Rectal smooth muscle tissue (tissue), 1 donor: ENCODE measurements at regions not wholly inside any gene's neighbourhood (a gene's known extent, or its start where the extent isn't known, plus 50 kb on each side); places are given as distances from the start of the nearest gene placed in this dataset.

Experiments used
- H3K27ac ChIP-seq: one replicate; pipeline ENCODE4 v1.7.0; 2013; ENCODE audit warnings: low read depth, low read length, inconsistent platforms
- H3K27me3 ChIP-seq: one replicate; pipeline ENCODE4 v1.7.0; 2013; ENCODE audit warnings: low read length; ENCODE audit not compliant: control insufficient read depth, insufficient read depth
- H3K36me3 ChIP-seq: one replicate; pipeline ENCODE4 v1.7.0; 2013; ENCODE audit warnings: low read length; ENCODE audit not compliant: control insufficient read depth, insufficient read depth
- H3K4me1 ChIP-seq: one replicate; pipeline ENCODE4 v1.7.0; 2013; ENCODE audit warnings: low read length; ENCODE audit not compliant: control insufficient read depth, insufficient read depth
- H3K4me3 ChIP-seq: one replicate; pipeline ENCODE4 v1.7.0; 2013; ENCODE audit warnings: low read length
- H3K9ac ChIP-seq: one replicate; pipeline ENCODE4 v1.7.0; 2013; ENCODE audit warnings: low read length

DNA sequence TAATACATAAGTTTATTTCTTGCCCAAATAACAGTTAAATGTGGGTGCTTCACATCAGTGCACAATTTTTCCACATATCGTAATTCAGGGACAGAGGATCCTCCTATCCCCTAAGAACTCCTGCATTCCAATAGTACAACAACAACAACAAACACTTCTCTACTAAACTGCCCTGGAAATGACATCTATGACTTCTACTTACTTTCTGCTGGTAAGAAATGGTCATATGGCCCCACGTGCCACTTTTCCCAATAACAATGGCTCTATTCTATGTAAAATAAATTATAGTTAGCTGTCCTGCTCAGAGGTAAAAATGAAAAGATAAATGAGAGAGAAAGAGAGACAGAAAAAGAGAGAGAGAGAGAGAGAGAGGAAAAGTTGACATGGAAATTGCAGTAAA, 308.5 kb downstream of the ATXN7L3B start:
- Histone ChIP-seq H3K9ac (no peak overlapping the region), H3K27ac (no peak overlapping the region), H3K4me3 (no peak overlapping the region), H3K4me1 (no peaks in the 10 kb centered on the region), H3K36me3 (no peaks in the 10 kb centered on the region), H3K27me3 (no peaks in the 10 kb centered on the region)

DNA sequence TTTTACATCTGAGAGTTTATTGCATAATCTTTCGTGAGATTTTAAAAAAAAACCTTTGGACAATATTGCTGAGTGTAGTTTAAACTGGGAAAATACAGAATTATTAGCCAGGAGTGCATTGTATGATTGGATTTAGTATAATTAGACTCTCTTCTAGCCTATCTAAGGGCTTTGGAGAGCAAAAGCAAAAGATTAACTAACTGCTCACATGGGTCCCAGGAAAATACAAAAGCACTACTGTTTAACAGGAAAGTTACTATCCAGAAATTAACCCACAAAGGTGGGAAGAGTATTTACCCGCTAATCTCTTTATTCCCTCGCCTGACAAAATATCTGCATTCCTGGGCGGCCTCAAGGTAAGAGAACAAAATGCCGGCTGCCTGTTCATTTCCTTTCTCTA, 309.5 kb downstream of the ATXN7L3B start:
- H3K27me3 ChIP-seq = no peaks in the 10 kb centered on the region
- no peak overlapping the region for H3K27ac ChIP-seq
- H3K4me1 ChIP-seq = no peaks in the 10 kb centered on the region
- H3K9ac ChIP-seq = no peak overlapping the region
- no peak overlapping the region for H3K4me3 ChIP-seq
- no peaks in the 10 kb centered on the region for H3K36me3 ChIP-seq

DNA sequence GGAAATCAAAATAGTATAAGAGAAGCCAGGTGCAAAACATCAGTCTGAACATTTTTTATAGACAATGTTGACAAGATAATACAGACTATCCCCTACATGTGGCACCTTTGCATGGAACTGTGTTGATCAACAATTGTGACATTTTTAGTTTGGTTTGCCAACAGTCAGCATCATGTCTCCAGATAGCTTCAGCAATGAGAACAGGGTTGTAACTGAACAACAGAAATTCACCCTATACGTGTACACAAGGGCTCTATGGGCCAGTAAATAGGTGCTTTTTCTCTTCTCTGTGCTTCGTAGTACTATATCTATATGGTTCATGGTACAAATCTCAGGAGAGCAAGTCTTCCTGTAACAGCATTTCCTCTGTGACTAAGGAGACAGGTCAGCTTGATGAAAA, 310.4 kb downstream of the ATXN7L3B start:
- no peaks in the 10 kb centered on the region for H3K4me1 ChIP-seq
- no peak overlapping the region for H3K9ac ChIP-seq
- no peak overlapping the region for H3K4me3 ChIP-seq
- H3K27me3 ChIP-seq = no peaks in the 10 kb centered on the region
- H3K27ac ChIP-seq = no peak overlapping the region
- no peaks in the 10 kb centered on the region for H3K36me3 ChIP-seq

DNA sequence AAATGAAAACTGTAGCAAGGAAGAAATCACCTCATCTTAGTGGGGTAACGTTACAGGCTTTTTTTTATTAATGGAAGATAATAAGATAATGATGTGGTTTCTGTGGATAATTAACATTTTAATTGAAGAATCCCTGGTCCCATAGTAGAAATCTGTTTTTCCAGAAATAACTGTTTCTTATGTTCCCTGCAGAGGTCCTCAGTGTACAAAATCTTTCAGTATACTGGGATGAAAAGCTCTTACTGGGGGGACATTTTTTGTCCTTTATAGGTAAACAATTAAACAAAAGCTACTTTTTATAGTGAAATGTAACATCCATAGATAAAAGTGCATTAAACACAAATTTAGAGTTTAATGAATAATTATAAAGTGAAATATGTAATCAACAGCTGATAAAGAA, 312.2 kb downstream of the ATXN7L3B start:
- Histone ChIP-seq H3K9ac (no peak overlapping the region), H3K4me1 (no peaks in the 10 kb centered on the region), H3K27ac (no peak overlapping the region), H3K36me3 (no peaks in the 10 kb centered on the region), H3K4me3 (no peak overlapping the region), H3K27me3 (no peaks in the 10 kb centered on the region)

DNA sequence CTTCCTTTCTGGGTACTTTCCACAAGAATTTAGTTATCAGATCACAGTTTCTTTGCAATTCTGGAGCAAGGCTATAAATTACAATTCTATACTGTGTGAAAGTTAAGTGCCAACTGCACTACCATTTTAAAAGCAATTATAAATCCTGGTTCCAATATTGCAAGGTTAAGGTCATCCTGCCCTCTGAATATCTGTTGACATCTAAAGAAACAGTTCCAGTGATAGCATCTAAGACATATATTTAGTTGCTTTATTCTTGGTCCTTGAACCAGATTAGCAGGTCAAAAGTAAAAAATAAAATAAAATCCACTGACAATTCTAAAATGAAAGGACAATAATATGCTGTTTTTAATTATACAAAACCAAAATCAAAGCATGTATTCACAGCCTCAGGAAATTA, 334.2 kb downstream of the ATXN7L3B start:
- no peak overlapping the region for H3K27ac ChIP-seq
- H3K4me3 ChIP-seq = no peak overlapping the region
- H3K9ac ChIP-seq = no peak overlapping the region
- H3K4me1 ChIP-seq = no peaks in the 10 kb centered on the region
- H3K36me3 ChIP-seq = no peaks in the 10 kb centered on the region
- H3K27me3 ChIP-seq = no peaks in the 10 kb centered on the region

DNA sequence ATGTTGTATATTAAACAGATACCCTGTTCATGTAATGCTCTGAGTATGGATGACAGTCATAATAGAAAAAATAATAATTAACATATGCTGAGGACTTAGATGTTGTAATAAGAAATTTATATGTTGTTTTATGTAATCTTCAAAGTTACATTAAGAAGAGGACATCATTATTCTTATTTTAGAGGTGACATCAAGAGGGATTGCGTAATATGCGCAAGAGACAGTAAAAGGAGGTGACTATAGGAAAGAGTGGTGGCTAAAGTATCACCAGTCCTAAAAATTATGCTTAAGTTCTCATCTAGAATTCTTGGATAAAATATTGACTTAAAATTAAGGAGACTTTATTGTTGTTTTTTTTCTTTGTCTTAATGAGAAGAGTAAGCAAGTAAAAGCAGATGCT, 323.9 kb downstream of the KCNC2 start:
- peaks cover 4% of the 10 kb centered on the region for H3K4me1 ChIP-seq
- H3K4me3 ChIP-seq = no peak overlapping the region
- no peaks in the 10 kb centered on the region for H3K27me3 ChIP-seq
- H3K36me3 ChIP-seq = no peaks in the 10 kb centered on the region
- H3K27ac ChIP-seq = no peak overlapping the region
- H3K9ac ChIP-seq = no peak overlapping the region

DNA sequence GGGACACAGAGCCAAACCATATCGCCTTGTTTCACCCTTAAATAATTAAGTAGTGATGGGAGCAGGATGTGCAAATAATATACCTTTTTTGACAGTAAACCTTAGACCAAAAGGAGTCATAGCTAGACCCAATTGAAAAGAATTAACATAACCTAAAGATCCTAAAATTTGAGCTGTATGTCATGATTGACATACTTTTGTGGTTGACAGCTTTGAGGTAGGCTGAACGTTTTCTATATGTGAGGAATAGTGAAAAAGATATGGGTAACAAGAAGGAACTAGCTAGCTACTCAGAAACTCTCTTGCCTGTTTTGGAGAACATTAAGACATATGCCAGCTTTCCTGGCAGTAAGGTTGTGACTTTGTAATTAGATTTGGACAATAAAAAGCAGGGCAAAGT, 320.6 kb downstream of the KCNC2 start:
- no peaks in the 10 kb centered on the region for H3K36me3 ChIP-seq
- no peaks in the 10 kb centered on the region for H3K27me3 ChIP-seq
- no peak overlapping the region for H3K4me3 ChIP-seq
- no peak overlapping the region for H3K27ac ChIP-seq
- H3K4me1 ChIP-seq = peaks cover 4% of the 10 kb centered on the region
- no peak overlapping the region for H3K9ac ChIP-seq

DNA sequence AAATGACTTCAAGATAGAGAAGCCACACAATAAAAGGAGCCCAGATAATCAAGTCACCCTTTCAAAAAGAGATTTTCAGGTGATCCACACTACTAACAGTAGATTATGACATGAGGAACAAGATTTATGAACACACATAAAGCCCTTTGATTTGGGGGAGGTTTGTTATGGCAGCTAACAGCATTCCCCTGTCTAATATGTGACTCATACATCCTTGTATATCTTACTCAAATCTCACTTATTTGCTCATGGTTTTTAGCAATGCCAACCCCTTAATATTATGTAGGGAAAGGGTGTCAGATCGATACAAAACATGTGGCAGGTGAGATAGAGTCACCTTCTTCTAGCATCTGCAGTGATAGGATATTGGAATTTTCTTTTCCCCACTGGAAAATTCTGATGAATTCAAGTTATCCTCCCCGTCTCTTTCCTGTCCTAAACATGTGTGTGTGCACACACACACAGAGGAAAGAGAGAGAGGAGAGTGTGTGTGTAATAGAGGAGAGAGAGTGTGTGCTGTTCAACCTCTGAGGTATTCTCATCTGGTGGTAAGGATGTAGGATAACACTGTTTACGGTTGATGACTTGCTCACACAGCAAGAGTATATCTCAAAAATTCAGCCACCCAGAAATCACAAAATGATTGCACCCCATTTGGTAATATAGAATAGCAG, 319.9 kb downstream of the KCNC2 start:
- Histone ChIP-seq H3K4me1 (peaks cover 4% of the 10 kb centered on the region), H3K27me3 (no peaks in the 10 kb centered on the region), H3K36me3 (no peaks in the 10 kb centered on the region), H3K4me3 (no peak overlapping the region), H3K27ac (no peak overlapping the region), H3K9ac (no peak overlapping the region)

DNA sequence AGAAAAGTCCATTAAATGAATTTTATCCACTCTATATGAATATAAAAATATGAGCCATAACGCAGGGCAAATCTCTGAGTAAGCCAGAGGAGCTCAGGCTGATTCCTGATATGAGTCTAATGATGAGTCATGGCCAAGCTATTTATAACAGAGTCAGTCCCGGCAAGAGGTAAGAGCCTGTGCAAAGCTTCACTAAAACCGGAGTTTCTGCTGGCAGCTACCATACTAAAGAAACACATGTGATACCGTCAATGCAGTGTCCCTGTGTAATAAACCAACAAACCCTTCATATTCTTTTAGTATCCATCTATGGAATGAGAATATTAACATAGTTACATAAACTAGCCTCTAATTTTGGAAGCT, 319.4 kb downstream of the KCNC2 start:
- Histone ChIP-seq H3K36me3 (no peaks in the 10 kb centered on the region), H3K27ac (no peak overlapping the region), H3K4me3 (no peak overlapping the region), H3K9ac (no peak overlapping the region), H3K4me1 (peaks cover 4% of the 10 kb centered on the region), H3K27me3 (no peaks in the 10 kb centered on the region)

DNA sequence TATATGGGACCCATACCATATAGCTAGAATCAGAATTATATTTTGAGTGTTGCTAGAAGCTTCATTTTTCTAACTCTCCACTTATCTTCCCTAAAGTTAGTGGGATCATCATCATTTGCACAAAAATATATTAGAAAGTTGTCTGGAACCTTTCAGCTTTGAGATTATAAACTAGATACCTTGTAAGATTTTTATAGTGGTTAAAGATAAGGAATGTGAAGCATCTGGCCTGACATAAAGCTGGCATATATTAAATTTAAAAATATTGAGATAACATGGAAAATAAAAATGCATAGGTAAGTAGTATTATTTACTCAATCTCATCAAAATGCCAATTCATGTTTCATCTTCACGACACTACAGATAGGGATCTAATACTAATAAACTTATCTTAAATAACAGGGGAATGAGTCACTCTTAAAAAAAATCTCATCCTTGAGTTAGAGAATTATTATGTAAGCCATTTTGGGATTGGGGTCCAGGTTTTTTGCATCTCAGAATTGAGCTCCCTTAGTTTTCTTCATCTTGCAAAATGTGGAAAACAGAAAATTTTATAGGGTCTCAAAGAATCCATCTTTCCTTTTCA, 318.5 kb downstream of the KCNC2 start:
- H3K36me3 ChIP-seq = no peaks in the 10 kb centered on the region
- no peak overlapping the region for H3K4me3 ChIP-seq
- no peak overlapping the region for H3K27ac ChIP-seq
- H3K9ac ChIP-seq = no peak overlapping the region
- peaks cover 4% of the 10 kb centered on the region for H3K4me1 ChIP-seq
- no peaks in the 10 kb centered on the region for H3K27me3 ChIP-seq

DNA sequence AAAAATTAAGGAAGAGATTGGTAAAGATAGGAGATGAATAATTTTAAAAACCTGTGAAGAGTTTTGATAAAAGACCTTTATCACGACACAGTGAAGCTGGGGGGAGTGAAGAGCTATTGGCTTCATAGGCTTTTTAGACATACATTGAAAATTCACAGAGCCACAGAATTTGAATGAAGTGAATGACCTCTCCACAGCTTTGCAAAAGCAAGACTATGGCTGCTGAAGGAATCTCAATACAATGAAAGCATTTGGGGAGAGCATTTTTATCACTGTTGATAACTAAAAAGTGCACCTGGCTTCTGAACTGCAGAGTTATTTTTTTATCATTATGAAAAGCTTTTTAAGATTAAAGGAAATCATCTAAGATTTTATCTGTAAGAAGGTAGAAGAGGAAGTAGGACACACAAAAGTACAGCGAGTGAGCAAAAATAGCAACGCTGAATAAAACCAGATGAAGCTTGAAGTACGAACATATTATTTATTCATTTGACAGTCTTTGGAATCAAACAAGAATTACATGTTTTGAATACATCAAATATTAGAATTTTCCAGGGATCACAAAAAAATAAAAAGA, 317.5 kb downstream of the KCNC2 start:
- H3K36me3 ChIP-seq = no peaks in the 10 kb centered on the region
- no peak overlapping the region for H3K9ac ChIP-seq
- H3K4me3 ChIP-seq = no peak overlapping the region
- H3K27me3 ChIP-seq = no peaks in the 10 kb centered on the region
- H3K27ac ChIP-seq = no peak overlapping the region
- H3K4me1 ChIP-seq = peaks cover 4% of the 10 kb centered on the region

DNA sequence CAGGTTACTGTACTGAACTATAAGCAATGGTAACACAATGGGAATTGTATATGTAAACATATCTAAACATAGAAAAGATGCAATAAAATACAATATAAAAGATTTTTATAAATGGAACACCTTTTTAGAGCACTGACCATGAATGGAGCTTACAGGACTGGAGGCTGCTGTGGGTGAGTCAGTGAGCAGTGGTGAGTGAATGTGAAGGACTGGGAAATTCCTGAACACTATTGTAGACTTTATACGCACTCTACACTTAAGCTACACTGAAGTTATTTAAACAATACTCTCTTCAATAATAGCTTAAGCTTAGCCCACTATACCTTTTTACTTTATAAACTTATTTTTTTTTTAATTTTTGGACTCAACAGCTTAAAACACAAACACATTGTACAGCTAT, 313.5 kb downstream of the KCNC2 start:
- Histone ChIP-seq H3K36me3 (no peaks in the 10 kb centered on the region), H3K9ac (no peak overlapping the region), H3K27ac (no peak overlapping the region), H3K4me1 (no peaks in the 10 kb centered on the region), H3K4me3 (no peak overlapping the region), H3K27me3 (no peaks in the 10 kb centered on the region)
